ENCODE measurements at regions not wholly inside any gene's neighbourhood (a gene's known extent, or its start where the extent isn't known, plus 50 kb on each side); places are given as distances from the start of the nearest gene placed in this dataset.

- no peak for DNase-seq
- H3K27me3 ChIP-seq: no peaks in the 10 kb centered on the region
- no peaks in the 10 kb centered on the region for H3K36me3 ChIP-seq (replicated peaks in 1 of 2)
- H3K4me3 ChIP-seq: no peak overlapping the region
- intact Hi-C loops (cut with DNase I): no loop called here
- no peak overlapping the region for H3K27ac ChIP-seq
- peaks cover 0 to 8% of the 10 kb centered on the region in 2 donors for H3K4me1 ChIP-seq (replicated peaks in 1 of 2)
- no peaks in the 10 kb centered on the region for H3K9me3 ChIP-seq (replicated peaks in 1 of 3)
- WGBS, 4 donors: 29 to 59% (median 40%) methylated on average over 1 of the region's 1 CpG
- no peak for TF ChIP-seq POLR2A (IDR thresholded peaks at IDR 0.05)
- TF ChIP-seq CTCF (IDR thresholded peaks at IDR 0.05): no peak
These were observed 212.4 kb upstream of the PACRGL start for GRCh38 chr4:20487852-20488251.

GRCh38 chr4:20490734-20491133 is 209.5 kb upstream of the PACRGL start:
- Histone ChIP-seq H3K4me3 (no peak overlapping the region), H3K4me1 (replicated peaks in 1 of 2) (peaks cover 0 to 8% of the 10 kb centered on the region in 2 donors), H3K9me3 (replicated peaks in 1 of 3) (no peaks in the 10 kb centered on the region), H3K27ac (no peak overlapping the region), H3K27me3 (no peaks in the 10 kb centered on the region), H3K36me3 (replicated peaks in 1 of 2) (no peaks in the 10 kb centered on the region)
- DNase-seq: no peak
- intact Hi-C loops (cut with DNase I): no loop called here
- 64 to 73% (median 70%) methylated on average over 3 of the region's 3 CpGs for WGBS, 4 donors
- no peak for TF ChIP-seq CTCF (IDR thresholded peaks at IDR 0.05)
- no peak for TF ChIP-seq POLR2A (IDR thresholded peaks at IDR 0.05)

GRCh38 chr4:20493761-20494353 is 206.4 kb upstream of the PACRGL start:
- Histone ChIP-seq H3K27ac (no peak overlapping the region), H3K4me1 (replicated peaks in 1 of 2) (no peaks in the 10 kb centered on the region), H3K4me3 (no peak overlapping the region), H3K9me3 (replicated peaks in 1 of 3) (no peaks in the 10 kb centered on the region), H3K27me3 (no peaks in the 10 kb centered on the region), H3K36me3 (replicated peaks in 1 of 2) (no peaks in the 10 kb centered on the region)
- TF ChIP-seq CTCF (IDR thresholded peaks at IDR 0.05) (no peak), POLR2A (IDR thresholded peaks at IDR 0.05) (no peak)
- intact Hi-C loops (cut with DNase I): no loop called here
- DNase-seq: no peak
- 73 to 94% (median 86%) methylated on average over 1 of the region's 1 CpG for WGBS, 4 donors

GRCh38 chr4:20496068-20496467 is 204.2 kb upstream of the PACRGL start:
- no peak overlapping the region for H3K4me3 ChIP-seq
- WGBS, 4 donors: 95 to 100% (median 96%) methylated on average over 1 of the region's 1 CpG
- H3K4me1 ChIP-seq (replicated peaks in 1 of 2): no peaks in the 10 kb centered on the region
- no peaks in the 10 kb centered on the region for H3K27me3 ChIP-seq
- intact Hi-C loops (cut with DNase I): no loop called here
- H3K36me3 ChIP-seq (replicated peaks in 1 of 2): no peaks in the 10 kb centered on the region
- TF ChIP-seq POLR2A (IDR thresholded peaks at IDR 0.05) (no peak), CTCF (IDR thresholded peaks at IDR 0.05) (no peak)
- DNase-seq: no peak
- no peaks in the 10 kb centered on the region for H3K9me3 ChIP-seq (replicated peaks in 1 of 3)
- no peak overlapping the region for H3K27ac ChIP-seq
